ENCODE measurements at regions not wholly inside any gene's neighbourhood (a gene's known extent, or its start where the extent isn't known, plus 50 kb on each side); places are given as distances from the start of the nearest gene placed in this dataset.

GRCh38 chr1:215375381-215375780 is 191.7 kb upstream of the KCTD3 start:
- Histone ChIP-seq H3K27me3 (no peaks in the 10 kb centered on the region), H3K36me3 (no peaks in the 10 kb centered on the region), H3K9me3 (no peaks in the 10 kb centered on the region), H3K4me1 (no peaks in the 10 kb centered on the region), H3K27ac (no peak overlapping the region), H3K4me3 (no peak overlapping the region)
- no peak for DNase-seq
- TF ChIP-seq EP300 (IDR thresholded peaks at IDR 0.05; ENCODE audit: low read depth) (no peak), POLR2AphosphoS5 (IDR thresholded peaks at IDR 0.05) (no peak), CTCF (IDR thresholded peaks at IDR 0.05) (no peak), POLR2A (IDR thresholded peaks at IDR 0.05) (no peak)
- intact Hi-C loops (cut with DNase I; ENCODE audit: low total_unique reads), result no loop called here
- in situ Hi-C loops (cut with MboI; ENCODE audit: low pct_ligation_motif_present in 1 of 4, low pct_unique_long_range_greater_than_20kb in 1 of 4, low sequenced_read_pairs in 3 of 4), result no loop called here

DNA sequence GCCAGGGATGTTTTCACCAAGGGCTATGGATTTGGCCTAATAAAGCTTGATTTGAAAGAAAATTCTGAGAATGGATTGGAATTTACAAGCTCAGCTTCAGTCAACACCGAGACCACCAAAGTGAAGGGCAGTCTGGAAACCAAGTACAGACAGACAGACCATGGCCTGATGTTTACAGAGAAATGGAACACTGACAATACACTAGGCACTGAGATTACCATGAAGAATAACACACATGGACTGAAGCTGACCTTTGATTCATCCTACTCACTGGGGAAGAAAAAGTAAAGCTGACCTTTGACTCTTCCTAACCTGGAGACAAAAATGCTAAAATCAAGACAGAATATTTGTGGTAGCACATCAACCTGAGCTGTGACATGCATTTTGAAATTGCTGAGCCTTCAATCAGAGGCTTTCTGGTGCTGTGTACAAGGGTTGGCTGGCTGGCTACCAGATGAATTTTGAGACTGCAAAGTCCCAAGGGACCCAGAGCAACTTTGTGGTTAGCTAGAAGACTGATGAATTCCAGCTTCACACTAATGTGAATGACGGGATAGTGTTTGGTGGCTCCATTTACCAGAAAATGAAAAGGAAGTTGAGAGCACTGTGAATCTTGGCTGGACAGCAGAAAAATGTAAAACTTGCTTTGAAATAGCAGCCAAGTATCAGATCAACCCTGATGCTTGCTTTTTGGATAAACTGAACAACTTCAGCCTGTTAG is 190.4 kb upstream of the KCTD3 start:
- intact Hi-C loops (cut with DNase I; ENCODE audit: low total_unique reads), result no loop called here
- no peak for DNase-seq

GRCh38 chr1:215377746-215378145 is 189.4 kb upstream of the KCTD3 start:
- Histone ChIP-seq H3K4me3 (no peak overlapping the region), H3K27ac (no peak overlapping the region), H3K36me3 (no peaks in the 10 kb centered on the region), H3K27me3 (no peaks in the 10 kb centered on the region), H3K9me3 (no peaks in the 10 kb centered on the region), H3K4me1 (no peaks in the 10 kb centered on the region)
- intact Hi-C loops (cut with DNase I; ENCODE audit: low total_unique reads), result no loop called here
- in situ Hi-C loops (cut with MboI; ENCODE audit: low pct_ligation_motif_present in 1 of 4, low pct_unique_long_range_greater_than_20kb in 1 of 4, low sequenced_read_pairs in 3 of 4), result no loop called here
- 64 to 90% methylated on average over 2 of the region's 2 CpGs for WGBS, 2 donors (ENCODE audit: low coverage in 1 of 2)
- no peak for DNase-seq
- no peak for TF ChIP-seq CTCF (IDR thresholded peaks at IDR 0.05)
- TF ChIP-seq EP300 (IDR thresholded peaks at IDR 0.05; ENCODE audit: low read depth), result no peak
- no peak for TF ChIP-seq POLR2AphosphoS5 (IDR thresholded peaks at IDR 0.05)
- no peak for TF ChIP-seq POLR2A (IDR thresholded peaks at IDR 0.05)

More for the DNA sequence above, 190.4 kb upstream of the KCTD3 start:
- Histone ChIP-seq H3K27me3 (no peaks in the 10 kb centered on the region), H3K4me3 (no peak overlapping the region), H3K4me1 (no peaks in the 10 kb centered on the region), H3K36me3 (no peaks in the 10 kb centered on the region), H3K27ac (no peak overlapping the region), H3K9me3 (no peaks in the 10 kb centered on the region)
- in situ Hi-C loops (cut with MboI; ENCODE audit: low pct_ligation_motif_present in 1 of 4, low pct_unique_long_range_greater_than_20kb in 1 of 4, low sequenced_read_pairs in 3 of 4), result no loop called here
- no peak for TF ChIP-seq CTCF (IDR thresholded peaks at IDR 0.05)
- no peak for TF ChIP-seq EP300 (IDR thresholded peaks at IDR 0.05; ENCODE audit: low read depth)
- TF ChIP-seq POLR2AphosphoS5 (IDR thresholded peaks at IDR 0.05), result no peak
- no peak for TF ChIP-seq POLR2A (IDR thresholded peaks at IDR 0.05)
- 45 to 71% methylated on average over 2 of the region's 2 CpGs for WGBS, 2 donors (ENCODE audit: low coverage in 1 of 2)

DNA sequence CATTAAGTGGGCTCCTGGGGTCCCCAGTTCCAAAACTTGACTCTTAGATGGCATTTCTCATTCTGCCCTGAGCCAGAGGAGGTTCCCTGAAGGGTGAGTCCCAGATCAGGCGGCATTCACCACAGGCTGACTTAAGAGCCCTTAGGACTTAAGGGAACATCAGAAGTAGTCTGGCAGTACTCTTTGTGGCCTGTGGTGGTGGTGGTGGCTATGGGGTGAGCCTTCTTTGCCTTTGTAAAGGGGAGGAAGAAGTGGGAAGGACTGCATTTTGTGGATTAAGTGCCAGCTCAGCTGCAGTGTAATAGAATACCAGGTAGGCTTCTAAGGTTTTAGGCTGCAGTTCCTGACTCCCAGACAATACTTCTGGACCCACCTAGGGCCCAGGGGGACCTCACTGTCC is 186.5 kb upstream of the KCTD3 start:
- Histone ChIP-seq H3K4me1 (no peaks in the 10 kb centered on the region), H3K9me3 (no peaks in the 10 kb centered on the region), H3K27me3 (no peaks in the 10 kb centered on the region), H3K36me3 (no peaks in the 10 kb centered on the region), H3K4me3 (no peak overlapping the region), H3K27ac (no peak overlapping the region)
- TF ChIP-seq POLR2A (IDR thresholded peaks at IDR 0.05) (no peak), CTCF (IDR thresholded peaks at IDR 0.05) (no peak), POLR2AphosphoS5 (IDR thresholded peaks at IDR 0.05) (no peak), EP300 (IDR thresholded peaks at IDR 0.05; ENCODE audit: low read depth) (no peak)
- WGBS, 2 donors (ENCODE audit: low coverage in 1 of 2), result 73% methylated on average over 1 of the region's 1 CpG; no CpG with 5 or more reads in 1 of the 2 donors
- in situ Hi-C loops (cut with MboI; ENCODE audit: low pct_ligation_motif_present in 1 of 4, low pct_unique_long_range_greater_than_20kb in 1 of 4, low sequenced_read_pairs in 3 of 4) (no loop called here), intact Hi-C loops (cut with DNase I; ENCODE audit: low total_unique reads) (no loop called here)
- no peak for DNase-seq

All from transverse colon (tissue), 4 donors.